AG10803 (cell line): ENCODE measurements at regions not wholly inside any gene's neighbourhood (a gene's known extent, or its start where the extent isn't known, plus 50 kb on each side); places are given as distances from the start of the nearest gene placed in this dataset.

ENCODE experiments used
- DNase-seq: peaks from one replicate; pipeline ENCODE4 v3.0.0; 2010; ENCODE audit warnings: low read depth
- H3K4me3 ChIP-seq: 2 replicates; pipeline ENCODE4 v1.5.1; 2011; ENCODE audit warnings: mild to moderate bottlenecking, low read length, control low read depth
- TF ChIP-seq, protein P1 (sequence below): conservative IDR thresholded peaks from 2 replicates; pipeline ENCODE4 v1.5.1; 2011; ENCODE audit warnings: mild to moderate bottlenecking, low read length, control low read depth, inconsistent platforms

GRCh38 chr3:8198605-8199004 is 303.0 kb upstream of the LMCD1 start:
- TF ChIP-seq, protein P1, sequence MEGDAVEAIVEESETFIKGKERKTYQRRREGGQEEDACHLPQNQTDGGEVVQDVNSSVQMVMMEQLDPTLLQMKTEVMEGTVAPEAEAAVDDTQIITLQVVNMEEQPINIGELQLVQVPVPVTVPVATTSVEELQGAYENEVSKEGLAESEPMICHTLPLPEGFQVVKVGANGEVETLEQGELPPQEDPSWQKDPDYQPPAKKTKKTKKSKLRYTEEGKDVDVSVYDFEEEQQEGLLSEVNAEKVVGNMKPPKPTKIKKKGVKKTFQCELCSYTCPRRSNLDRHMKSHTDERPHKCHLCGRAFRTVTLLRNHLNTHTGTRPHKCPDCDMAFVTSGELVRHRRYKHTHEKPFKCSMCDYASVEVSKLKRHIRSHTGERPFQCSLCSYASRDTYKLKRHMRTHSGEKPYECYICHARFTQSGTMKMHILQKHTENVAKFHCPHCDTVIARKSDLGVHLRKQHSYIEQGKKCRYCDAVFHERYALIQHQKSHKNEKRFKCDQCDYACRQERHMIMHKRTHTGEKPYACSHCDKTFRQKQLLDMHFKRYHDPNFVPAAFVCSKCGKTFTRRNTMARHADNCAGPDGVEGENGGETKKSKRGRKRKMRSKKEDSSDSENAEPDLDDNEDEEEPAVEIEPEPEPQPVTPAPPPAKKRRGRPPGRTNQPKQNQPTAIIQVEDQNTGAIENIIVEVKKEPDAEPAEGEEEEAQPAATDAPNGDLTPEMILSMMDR: no peak
- no peak for DNase-seq
- H3K4me3 ChIP-seq: no peak overlapping the region

DNA sequence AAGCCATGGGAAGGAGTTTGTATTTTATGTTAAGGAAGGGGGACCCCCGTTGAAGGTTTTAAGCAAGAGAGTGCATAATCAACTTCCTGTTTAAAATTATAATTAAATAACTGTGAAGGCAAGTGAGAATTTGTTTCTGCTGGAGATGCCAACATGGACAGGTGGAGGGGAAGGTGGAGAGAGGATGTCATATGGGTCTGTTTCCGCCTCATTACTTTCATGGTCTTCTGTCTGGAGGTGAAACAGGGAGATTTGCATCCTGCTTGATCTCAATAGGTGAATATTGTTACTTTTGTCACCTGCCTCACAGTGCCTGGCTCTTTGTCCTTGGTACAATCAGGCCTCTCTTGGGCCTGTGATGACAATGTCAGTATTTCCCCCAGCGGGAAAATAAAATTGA is 300.6 kb upstream of the LMCD1 start:
- no peak overlapping the region for H3K4me3 ChIP-seq
- TF ChIP-seq, protein P1: no peak
- no peak for DNase-seq

- H3K4me3 ChIP-seq: no peak overlapping the region
- TF ChIP-seq, protein P1: no peak
- DNase-seq: no peak
Observed at GRCh38 chr3:8201886-8202285, 299.7 kb upstream of the LMCD1 start.

DNA sequence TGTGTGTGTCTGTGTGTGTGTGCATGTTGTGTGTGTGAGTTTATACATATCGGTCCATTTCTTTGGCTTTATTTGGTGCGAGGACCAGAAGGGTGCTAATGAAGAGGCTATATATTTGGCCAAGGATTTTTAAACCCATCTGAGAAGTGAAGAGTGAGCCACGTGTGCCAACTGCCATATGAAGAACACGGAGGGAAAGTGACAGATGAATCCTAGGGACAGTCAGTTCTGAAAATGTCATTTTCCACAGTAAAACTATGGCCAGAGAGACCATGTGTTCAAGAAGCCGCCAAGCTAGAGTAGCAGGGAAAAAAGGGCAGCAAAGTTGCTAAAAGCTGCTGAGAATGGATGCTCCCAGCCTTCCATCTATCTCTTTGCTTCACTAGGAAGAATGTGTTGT is 297.3 kb upstream of the LMCD1 start:
- DNase-seq: no peak
- H3K4me3 ChIP-seq: no peak overlapping the region
- TF ChIP-seq, protein P1: no peak

GRCh38 chr3:8204853-8205650 is 296.6 kb upstream of the LMCD1 start:
- no peak overlapping the region for H3K4me3 ChIP-seq
- peak; percentile 79 for DNase-seq
- TF ChIP-seq, protein P1: no peak

- peak; percentile 20 for DNase-seq
- no peak overlapping the region for H3K4me3 ChIP-seq
- TF ChIP-seq, protein P1: no peak
Observed at GRCh38 chr3:8205881-8206280, 295.7 kb upstream of the LMCD1 start.

DNA sequence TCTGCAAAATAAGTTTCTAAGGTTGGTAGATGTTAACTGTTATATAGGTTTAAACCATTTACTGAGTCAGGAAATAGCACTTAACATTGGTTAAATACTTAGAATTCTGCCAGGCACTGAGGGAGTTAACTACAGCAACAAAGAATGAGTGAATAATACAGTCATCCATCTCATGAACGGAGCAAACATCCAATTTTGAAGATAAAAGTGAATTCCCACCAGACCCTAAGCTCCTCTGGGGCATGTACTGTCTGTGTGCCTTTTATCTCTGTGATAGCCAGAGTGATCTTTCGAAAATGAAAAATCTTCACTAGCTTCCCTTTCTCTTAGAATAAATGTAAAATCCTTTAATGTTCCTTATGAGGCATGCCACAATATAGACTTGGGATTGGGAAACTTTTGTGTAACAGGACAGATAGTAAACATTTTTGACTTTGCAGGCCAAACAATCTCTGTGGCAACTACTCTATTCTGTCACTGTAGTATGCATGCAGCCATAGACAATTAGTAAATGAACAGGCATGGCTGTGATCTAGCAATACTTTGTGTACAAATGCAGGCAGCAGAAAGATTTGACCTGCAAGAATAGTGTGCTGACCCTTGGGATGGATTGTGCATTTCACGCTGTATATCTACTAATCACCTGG is 294.5 kb upstream of the LMCD1 start:
- H3K4me3 ChIP-seq: no peak overlapping the region
- peak; percentile 31 for DNase-seq
- TF ChIP-seq, protein P1: no peak
